HG02943 (cell line): ENCODE measurements at regions not wholly inside any gene's neighbourhood (a gene's known extent, or its start where the extent isn't known, plus 50 kb on each side); places are given as distances from the start of the nearest gene placed in this dataset.
"Not testable (repeated sequence)": the region's sequence is repeated elsewhere in the genome, so short reads cannot be mapped to it uniquely, and the experiment has no call there.

Experiments
- ATAC-seq: cut with Tn5 transposase; IDR thresholded peaks from one replicate; pipeline ENCODE4 v1.9.1; 2021; ENCODE audit warnings: mild to moderate bottlenecking, low read depth, moderate library complexity; ENCODE audit not compliant: unreplicated experiment

DNA sequence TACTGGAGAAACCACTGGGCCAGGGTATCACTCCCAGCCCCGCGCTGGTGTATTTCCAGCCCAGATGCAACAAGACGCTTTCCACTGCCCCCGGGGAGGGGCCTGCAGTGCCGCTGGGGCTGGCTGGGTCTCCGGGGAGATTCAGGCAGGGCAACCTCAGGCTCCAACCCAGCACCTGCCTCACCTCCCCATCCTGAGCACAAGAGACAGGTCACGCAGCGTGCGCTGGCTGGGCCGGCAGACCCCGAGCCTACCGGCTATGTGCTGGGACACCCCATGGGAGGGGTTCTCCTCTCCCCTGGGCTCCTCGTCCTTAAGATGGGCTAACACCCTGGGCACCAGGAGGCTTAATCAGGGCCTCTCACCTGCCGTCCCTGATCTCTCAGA, 80.9 kb downstream of the RFLNA start:
- ATAC-seq = no peak

DNA sequence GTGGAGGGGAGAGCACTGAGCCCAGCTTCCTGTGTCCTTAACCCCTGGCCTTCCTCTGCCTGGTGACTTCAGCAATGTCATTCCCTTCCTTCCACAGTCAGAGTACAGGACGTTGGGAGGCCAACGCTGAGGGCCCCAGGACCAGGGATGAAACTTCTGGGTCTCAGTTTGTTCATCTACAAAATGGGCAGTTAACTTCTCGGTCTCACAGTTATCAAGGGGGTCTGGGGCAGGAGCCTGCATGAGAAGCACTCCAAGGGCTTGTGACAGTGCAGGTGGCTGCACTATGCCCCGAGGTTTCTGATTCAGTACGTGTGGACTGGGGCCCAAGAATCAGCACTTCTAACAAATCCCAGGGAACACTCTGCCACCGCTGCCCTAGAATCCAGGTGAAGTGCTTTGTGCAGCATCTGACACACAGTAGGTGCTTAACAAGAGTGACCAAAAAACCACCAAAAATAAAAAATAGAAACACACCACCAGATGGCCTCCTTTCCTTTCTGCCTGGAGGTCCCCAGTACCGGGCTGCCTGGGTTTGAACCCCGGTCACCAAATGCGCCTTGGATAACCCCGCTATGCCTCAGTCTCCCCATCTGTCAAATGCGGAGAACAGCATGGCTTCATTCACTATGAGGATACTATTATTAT, 80.4 kb downstream of the RFLNA start:
- ATAC-seq = no peak

DNA sequence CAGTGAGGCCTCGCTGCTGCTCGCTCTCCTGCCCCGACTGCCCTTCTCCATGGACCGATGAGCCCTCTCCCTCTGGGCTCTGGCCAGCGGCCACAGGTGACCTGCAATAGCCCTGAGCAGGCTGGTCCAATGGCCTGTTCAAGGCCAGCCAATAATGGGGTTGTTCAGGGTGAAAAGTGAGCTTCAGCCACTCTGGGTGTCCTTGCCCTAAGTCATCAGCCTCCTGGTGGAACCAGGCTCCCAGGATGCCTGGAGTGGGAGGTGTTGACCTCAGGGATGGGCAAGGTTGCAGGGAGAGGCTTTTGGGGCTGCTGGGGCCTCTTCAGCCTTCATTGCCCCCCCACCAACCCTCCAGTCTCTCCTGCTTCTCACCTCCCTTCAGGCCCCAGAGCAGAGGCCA, 79.7 kb downstream of the RFLNA start:
- no peak for ATAC-seq

DNA sequence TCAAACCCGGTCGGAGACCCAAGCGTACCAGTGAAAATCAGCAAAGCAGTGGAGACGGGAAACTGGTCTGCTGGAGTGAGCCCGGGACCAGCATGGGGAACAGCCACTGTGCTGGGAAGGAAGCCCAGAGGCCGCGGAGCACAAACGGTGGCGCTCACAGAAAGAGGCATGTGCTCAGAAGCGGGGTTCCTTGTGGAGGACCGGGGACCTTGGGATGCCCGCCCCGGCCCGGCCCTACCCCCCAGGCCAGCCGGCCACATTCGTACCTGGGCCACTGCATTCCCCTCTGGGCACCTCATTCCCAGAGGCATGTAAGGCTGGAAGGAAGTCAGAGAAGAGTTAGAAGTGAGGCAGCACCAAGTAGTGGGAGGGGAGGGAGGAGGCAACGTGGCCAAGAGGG, 79.3 kb downstream of the RFLNA start:
- no peak for ATAC-seq

DNA sequence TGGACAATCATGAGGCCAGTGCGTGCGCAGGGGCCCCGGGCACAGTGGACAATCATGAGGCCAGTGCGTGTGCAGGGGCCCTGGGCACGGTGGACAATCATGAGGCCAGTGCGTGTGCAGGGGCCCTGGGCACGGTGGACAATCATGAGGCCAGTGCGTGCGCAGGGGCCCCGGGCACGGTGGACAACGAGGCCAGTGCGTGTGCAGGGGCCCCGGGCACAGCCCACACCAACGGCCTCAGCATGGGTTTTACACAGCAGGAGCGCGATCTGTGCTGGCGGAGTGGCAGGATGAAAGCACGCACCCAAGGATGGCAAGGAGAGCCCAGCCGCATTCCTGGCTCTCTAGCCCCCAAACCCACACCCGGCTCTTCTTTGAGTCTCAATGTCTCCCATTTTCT, 78.8 kb downstream of the RFLNA start:
- ATAC-seq = not testable (repeated sequence)

DNA sequence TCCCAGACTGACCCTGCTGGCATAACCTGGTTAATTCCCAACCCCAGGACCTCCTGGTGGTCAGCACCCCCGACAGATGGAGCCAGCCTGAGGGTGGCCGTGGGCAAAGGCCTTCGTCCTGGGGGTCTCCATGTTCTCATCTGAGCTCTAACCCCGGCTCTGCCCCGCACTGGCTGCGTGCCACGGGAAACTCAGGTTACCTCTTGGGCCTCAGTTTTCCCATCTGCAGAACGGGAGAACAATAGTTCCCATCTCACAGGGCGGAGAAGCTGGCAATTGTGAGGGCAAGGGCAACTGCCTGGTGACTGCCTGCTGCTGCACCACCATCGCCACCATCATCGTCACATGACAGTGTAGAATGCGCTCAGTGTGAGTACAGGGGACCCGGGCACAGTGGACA, 77.9 kb downstream of the RFLNA start:
- no peak for ATAC-seq

DNA sequence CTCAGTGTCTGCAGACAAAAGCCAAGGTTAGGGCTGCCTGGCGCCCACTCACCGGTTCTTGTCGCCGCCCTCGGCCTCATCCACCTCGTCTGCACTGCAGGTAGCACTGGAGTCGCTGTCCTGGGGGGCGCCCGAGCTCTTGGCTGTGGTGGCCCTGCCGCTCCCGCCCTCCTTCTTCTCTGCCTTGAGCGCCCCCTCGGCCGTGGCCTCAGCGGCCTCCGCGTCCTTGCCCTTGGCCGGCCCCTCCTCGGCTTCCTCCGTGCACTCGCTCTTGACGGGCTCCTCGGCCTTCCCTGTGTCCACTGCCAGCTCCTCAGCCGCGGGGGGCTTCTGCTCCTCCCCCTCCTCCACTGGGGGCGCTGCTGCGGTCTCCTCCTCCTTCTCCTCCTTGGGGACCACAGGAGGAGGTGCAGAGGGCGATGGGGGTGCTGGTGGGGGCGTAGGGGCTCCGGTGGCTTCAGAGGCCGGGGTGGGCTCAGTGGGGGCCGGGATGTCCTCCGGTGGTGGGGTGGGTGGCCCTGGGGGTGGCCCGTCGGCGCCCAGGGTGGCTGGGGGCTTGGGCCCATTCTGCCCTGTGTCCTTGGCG, 77.2 kb downstream of the RFLNA start:
- ATAC-seq = no peak

DNA sequence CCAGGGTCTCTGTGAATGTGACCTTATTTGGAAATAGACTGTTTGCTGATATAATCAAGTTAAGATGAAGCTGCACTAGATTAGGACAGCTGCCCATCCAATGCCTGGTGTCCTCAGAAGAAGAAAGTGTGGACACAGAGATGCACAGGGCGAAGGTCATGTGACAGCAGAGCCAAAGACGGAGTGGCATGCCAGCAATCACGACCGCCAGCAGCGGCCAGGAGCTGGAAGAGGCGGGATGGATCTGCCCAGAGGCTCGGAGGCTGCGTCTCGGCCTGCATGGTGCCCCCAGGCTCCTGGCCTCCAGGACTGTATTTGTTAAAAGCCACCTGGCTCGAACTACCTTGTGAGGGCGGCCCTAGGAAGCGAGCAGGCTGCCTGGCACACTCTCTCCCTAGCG, 76.5 kb downstream of the RFLNA start:
- ATAC-seq = no peak

DNA sequence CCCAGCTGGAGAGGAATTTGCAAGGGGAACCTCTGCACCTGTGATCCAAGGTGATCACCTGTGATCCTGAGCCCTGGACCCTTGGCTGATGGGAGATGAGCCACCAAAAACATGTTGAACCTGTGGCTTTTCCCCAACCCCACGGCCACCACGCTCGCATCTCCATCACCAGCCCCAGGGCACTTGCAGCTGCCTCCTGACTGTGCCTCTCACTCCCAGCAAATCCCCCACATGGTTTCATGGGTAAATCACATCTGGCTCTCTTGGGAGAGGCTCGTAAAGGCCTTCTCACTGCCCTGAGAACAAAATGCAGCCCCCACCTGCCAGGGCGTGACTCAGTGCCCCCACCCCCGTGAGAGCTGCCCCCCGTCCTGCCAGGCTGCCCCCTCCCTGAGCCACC, 76.0 kb downstream of the RFLNA start:
- ATAC-seq = no peak

DNA sequence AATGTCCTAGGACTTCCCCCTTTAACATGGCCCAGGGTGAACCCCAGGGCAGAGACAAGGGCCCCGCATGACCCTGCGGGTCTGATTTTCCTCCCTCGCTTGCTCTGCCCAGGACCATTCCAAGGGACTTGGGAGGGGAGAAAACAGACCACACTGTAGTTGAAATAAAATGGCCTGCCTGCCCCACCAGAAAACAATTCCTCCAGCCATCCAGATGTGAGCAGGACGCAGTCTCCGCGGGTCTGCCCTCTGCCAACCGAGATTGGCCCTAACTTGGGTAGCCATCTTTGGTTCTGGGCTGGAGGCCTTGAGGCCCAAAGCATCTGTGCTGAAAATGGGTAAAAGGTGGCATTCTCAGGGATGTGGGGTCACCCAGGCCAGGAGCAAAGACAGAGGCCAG, 75.5 kb downstream of the RFLNA start:
- no peak for ATAC-seq

DNA sequence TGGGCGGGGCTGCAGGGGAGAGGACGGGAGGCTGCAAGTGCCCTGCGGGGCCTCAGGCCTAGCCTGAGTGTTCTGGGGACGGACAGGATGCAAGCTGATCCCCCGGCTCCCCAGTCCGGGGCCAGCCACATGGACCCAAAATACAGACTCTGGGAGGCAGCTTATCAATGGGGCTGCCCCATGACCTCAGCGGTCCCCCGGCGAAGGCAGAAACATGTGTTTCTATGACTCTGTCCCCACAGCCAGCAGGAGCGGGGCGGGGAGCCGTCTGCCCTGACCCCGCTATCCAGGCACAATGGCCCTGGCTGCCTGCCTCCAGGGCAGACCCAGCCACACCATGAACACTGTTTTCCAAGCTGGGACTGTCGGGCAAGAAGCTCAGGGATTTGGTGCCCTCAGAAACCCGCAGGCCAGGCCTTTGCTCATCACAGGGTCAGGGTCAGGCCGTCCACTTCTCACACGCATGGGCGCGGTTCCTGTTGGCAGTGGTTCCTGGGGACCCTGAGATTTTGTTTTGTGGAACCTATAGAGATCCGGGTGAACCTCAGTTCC, 75.0 kb downstream of the RFLNA start:
- no peak for ATAC-seq

DNA sequence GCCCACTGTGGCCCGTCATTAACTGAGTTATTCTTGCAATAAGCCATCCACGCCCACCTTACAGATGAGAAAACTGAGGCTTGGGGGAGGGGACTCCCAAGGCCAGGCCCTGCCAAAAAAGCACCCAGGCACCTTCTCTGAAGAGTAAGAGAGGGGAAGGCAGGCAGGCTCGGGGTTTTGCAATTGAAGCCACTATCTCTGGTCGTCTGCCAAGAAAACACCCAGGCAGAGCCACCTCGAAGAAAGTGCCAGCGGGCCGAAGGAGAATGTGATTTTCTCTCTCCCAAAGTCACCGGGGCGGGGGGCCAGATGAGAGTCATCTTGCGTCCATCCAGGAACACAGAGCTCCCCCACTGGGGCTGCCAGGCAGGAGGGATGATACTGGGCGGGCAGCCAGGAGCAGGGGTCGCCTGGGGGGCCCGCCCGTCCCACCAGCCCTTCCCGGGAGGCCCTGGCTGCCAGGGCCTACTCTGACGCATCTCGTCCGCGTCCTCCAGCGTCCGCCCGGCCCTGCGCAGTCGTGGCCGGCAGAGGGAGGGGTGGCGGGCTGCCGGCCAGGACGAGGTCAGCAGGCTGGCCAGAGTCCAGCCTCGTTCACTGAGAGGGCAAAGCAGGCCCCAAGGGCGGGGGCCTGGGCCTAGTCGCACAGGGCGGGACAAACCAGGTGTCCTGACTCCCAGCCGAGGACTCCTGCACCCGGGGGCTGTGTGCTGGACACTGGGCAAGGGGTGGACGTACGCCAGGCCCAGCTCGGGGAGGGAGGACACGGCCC, 74.3 kb downstream of the RFLNA start:
- no peak for ATAC-seq

DNA sequence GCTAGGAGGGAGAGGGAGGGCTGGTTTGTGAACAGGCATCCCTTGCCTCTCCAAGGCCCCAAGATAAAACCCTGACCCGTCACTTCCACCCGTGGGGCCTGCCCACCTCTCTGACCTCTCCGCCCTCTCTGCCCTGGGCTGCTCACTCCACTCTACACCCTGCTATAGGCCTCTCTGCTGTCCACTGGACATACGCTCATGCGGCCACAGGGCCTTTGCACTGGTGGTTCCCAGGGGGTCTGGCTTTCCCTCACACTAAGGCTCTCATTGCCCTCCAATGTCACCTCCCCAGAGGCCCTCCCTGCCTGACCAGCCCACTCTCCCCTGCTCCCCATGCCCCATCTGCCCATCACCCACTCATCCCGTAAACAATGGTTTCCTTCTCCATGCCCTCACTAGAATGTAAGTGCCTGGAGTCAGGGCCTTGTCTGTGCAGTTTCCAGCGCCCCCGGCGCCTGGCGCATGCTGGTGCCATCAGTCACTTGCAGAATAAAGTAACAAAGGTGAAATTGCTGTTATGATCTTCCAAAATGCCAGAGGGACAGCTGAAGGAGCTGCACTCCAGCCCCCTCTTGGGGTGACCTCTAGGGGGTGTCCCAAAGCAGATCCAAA, 73.6 kb downstream of the RFLNA start:
- no peak for ATAC-seq

DNA sequence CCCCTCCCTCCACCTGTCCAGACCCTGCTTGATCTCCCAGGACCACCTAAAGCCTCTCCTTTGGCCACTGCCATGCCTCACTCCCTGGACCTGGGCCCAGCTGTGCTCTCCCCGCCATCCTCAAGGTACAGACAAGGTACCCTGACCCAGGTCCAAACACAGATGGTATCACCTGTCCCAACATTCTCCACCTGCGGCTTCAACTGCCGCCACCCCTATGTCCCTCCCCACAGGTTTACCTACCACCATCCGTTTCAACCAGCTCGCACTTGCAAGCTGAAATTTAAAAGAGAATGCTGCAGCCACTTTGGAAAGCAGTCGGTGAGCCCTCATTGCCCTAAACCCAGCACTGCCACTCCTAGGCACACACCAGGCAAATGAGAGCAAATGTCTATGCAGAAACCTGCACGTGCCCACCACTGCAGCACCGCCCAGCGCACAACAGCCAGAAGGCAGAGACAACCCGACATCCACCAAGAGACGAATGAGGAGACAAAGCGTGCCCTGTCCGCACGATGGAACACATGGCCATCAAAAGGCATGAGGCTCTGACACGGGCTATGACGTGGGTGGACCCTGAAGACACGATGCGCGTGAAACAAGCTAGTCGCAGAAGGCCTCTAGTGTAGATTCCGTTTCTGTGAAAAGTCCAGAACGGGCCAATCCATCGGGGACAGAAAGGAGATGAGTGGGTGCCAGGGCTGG, 71.0 kb downstream of the RFLNA start:
- no peak for ATAC-seq
